ENCODE measurements at regions not wholly inside any gene's neighbourhood (a gene's known extent, or its start where the extent isn't known, plus 50 kb on each side); places are given as distances from the start of the nearest gene placed in this dataset.

- no peak for TF ChIP-seq CTCF (IDR thresholded peaks at IDR 0.05)
- H3K4me3 Mint-ChIP-seq (ENCODE audit: unreplicated experiment), result no peak overlapping the region
- no peak for DNase-seq (ENCODE audit: extremely low spot score, unreplicated experiment)
- no peaks in the 10 kb centered on the region for H3K9me3 Mint-ChIP-seq (ENCODE audit: unreplicated experiment)
- H3K36me3 Mint-ChIP-seq (ENCODE audit: unreplicated experiment), result no peaks in the 10 kb centered on the region
- no peak overlapping the region for H3K27ac Mint-ChIP-seq (ENCODE audit: unreplicated experiment)
- peaks cover 24% of the 10 kb centered on the region for H3K4me1 Mint-ChIP-seq (ENCODE audit: unreplicated experiment)
- H3K27me3 Mint-ChIP-seq (ENCODE audit: unreplicated experiment), result no peaks in the 10 kb centered on the region
Measured at GRCh38 chr9:108547411-108548135, 308.2 kb downstream of the ACTL7B start.

DNA sequence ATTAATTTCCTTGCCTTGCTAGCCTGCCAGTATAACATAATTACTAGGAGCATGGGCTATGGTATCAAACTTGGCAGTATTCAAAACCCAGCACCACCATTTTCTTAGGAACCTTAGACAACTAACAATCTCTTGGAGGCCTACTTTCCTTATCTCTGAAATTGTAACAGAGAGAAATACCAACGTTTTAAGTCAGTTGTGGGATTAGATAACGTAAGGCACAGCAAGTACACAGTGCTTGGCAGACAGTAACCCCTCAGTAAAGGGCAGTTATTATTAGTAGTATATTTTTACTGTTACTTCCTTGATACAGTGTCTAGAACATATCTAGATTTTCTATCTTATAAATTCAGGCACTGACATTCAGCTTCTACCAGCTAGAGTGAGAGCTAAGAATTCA, 309.6 kb downstream of the ACTL7B start:
- H3K9me3 Mint-ChIP-seq (ENCODE audit: unreplicated experiment), result no peaks in the 10 kb centered on the region
- H3K27ac Mint-ChIP-seq (ENCODE audit: unreplicated experiment), result no peak overlapping the region
- no peak for DNase-seq (ENCODE audit: extremely low spot score, unreplicated experiment)
- no peak for TF ChIP-seq CTCF (IDR thresholded peaks at IDR 0.05)
- no peak overlapping the region for H3K4me3 Mint-ChIP-seq (ENCODE audit: unreplicated experiment)
- H3K27me3 Mint-ChIP-seq (ENCODE audit: unreplicated experiment), result no peaks in the 10 kb centered on the region
- peaks cover 21% of the 10 kb centered on the region for H3K4me1 Mint-ChIP-seq (ENCODE audit: unreplicated experiment)
- no peaks in the 10 kb centered on the region for H3K36me3 Mint-ChIP-seq (ENCODE audit: unreplicated experiment)

DNA sequence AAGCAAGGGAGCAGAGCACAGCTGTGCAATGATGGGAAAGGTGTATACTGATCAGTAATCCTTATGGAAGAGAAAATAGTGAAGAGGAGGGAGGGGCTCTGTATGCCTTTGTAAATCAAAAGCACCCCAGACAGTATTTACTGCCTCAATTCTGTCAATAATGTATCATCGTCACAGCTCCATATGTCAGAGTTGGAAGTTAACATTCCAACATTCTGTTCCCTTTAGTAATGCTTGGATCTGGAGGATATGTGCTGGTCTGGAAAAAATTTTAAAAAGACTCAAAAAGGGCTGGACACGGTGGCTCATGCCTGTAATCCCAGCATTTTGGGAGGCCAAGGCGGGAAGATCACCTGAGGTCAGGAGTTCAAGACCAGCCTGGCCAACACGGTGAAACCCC, 310.4 kb downstream of the ACTL7B start:
- Mint-ChIP-seq H3K9me3 (ENCODE audit: unreplicated experiment) (no peaks in the 10 kb centered on the region), H3K4me3 (ENCODE audit: unreplicated experiment) (no peak overlapping the region), H3K36me3 (ENCODE audit: unreplicated experiment) (no peaks in the 10 kb centered on the region), H3K27me3 (ENCODE audit: unreplicated experiment) (no peaks in the 10 kb centered on the region), H3K4me1 (ENCODE audit: unreplicated experiment) (peaks cover 15% of the 10 kb centered on the region), H3K27ac (ENCODE audit: unreplicated experiment) (no peak overlapping the region)
- TF ChIP-seq CTCF (IDR thresholded peaks at IDR 0.05), result no peak
- DNase-seq (ENCODE audit: extremely low spot score, unreplicated experiment), result no peak

DNA sequence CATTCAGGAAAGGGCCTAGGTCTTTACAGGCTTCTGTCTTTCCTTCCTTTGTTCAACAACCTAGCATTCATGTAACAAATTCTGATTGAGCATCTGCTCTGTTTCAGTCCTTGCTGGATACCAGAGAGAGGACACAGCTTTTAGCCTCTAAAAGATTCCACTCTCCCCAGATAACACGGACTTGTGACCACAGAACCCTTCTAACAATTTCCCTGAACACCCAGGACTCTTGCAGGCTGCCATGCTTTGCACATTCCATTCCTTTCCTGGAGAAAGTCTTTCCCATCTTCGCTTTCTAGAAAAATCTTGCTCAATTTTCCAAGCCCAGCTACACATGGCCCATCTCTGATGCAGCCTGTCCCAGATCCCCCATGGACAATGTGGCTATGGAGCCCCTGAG, 310.9 kb downstream of the ACTL7B start:
- Mint-ChIP-seq H3K4me1 (ENCODE audit: unreplicated experiment) (peaks cover 10% of the 10 kb centered on the region), H3K27me3 (ENCODE audit: unreplicated experiment) (no peaks in the 10 kb centered on the region), H3K27ac (ENCODE audit: unreplicated experiment) (no peak overlapping the region), H3K36me3 (ENCODE audit: unreplicated experiment) (no peaks in the 10 kb centered on the region), H3K4me3 (ENCODE audit: unreplicated experiment) (no peak overlapping the region), H3K9me3 (ENCODE audit: unreplicated experiment) (no peaks in the 10 kb centered on the region)
- no peak for DNase-seq (ENCODE audit: extremely low spot score, unreplicated experiment)
- TF ChIP-seq CTCF (IDR thresholded peaks at IDR 0.05), result no peak

DNA sequence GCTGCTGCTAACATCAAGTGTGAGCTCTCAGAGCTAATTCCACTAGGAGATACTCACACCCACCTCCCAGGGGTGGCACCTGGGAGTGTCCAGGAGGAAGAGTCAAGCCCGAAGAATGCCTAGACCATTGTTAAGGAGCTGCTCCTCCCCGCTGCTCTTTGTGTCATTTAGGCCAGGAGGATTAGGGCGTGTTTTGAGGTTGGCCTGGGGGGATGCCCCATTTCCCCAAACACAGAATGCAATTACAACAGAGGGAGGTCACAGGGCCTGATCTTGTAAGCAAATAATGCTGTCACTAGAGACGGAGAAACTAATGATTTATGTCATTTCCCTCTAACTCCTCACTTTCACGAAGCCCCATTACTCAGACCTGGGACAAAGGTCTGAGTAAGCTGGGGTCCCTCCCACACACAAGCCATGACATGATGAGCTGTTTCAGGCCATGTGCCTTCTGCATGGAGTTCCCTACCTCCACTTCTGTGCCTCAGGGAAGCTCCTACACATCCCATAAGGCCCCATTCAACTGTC, 312.5 kb downstream of the ACTL7B start:
- peaks cover 9% of the 10 kb centered on the region for H3K4me1 Mint-ChIP-seq (ENCODE audit: unreplicated experiment)
- no peak for TF ChIP-seq CTCF (IDR thresholded peaks at IDR 0.05)
- H3K27ac Mint-ChIP-seq (ENCODE audit: unreplicated experiment), result no peak overlapping the region
- H3K27me3 Mint-ChIP-seq (ENCODE audit: unreplicated experiment), result no peaks in the 10 kb centered on the region
- DNase-seq (ENCODE audit: extremely low spot score, unreplicated experiment), result no peak
- H3K9me3 Mint-ChIP-seq (ENCODE audit: unreplicated experiment), result no peaks in the 10 kb centered on the region
- H3K36me3 Mint-ChIP-seq (ENCODE audit: unreplicated experiment), result no peaks in the 10 kb centered on the region
- no peak overlapping the region for H3K4me3 Mint-ChIP-seq (ENCODE audit: unreplicated experiment)

Data from osteocyte (in vitro differentiated cells).